ENCODE measurements at regions not wholly inside any gene's neighbourhood (a gene's known extent, or its start where the extent isn't known, plus 50 kb on each side); places are given as distances from the start of the nearest gene placed in this dataset.

GRCh38 chr3:193008654-193009053 is 91.0 kb upstream of the MB21D2 start:
- no peaks in the 10 kb centered on the region for H3K79me2 ChIP-seq (ENCODE audit: low read depth)
- no peak overlapping the region for H3K27ac ChIP-seq
- H3K36me3 Mint-ChIP-seq, result no peaks in the 10 kb centered on the region
- no peaks in the 10 kb centered on the region for H4K20me1 ChIP-seq (ENCODE audit: low read depth)
- no peaks in the 10 kb centered on the region for H3K4me1 ChIP-seq
- DNase-seq (ENCODE audit: low spot score), result no peak
- no peaks in the 10 kb centered on the region for H3K27me3 ChIP-seq
- no peak overlapping the region for H3K9ac ChIP-seq
- H3K4me3 Mint-ChIP-seq, result no peak overlapping the region
- H3K9me3 Mint-ChIP-seq, result peaks cover 12% of the 10 kb centered on the region
- H3F3A ChIP-seq (ENCODE audit: low read depth), result no peaks in the 10 kb centered on the region
- no peak overlapping the region for H3K4me3 ChIP-seq
- no peak overlapping the region for H2AFZ ChIP-seq (replicated peaks)
- no peaks in the 10 kb centered on the region for H3K4me1 Mint-ChIP-seq
- H3K36me3 ChIP-seq, result no peaks in the 10 kb centered on the region
- TF ChIP-seq EZH2phosphoT487 (IDR thresholded peaks at IDR 0.05) (no peak), EZH2 (IDR thresholded peaks at IDR 0.05) (no peak)
- TF ChIP-seq, protein P1, sequence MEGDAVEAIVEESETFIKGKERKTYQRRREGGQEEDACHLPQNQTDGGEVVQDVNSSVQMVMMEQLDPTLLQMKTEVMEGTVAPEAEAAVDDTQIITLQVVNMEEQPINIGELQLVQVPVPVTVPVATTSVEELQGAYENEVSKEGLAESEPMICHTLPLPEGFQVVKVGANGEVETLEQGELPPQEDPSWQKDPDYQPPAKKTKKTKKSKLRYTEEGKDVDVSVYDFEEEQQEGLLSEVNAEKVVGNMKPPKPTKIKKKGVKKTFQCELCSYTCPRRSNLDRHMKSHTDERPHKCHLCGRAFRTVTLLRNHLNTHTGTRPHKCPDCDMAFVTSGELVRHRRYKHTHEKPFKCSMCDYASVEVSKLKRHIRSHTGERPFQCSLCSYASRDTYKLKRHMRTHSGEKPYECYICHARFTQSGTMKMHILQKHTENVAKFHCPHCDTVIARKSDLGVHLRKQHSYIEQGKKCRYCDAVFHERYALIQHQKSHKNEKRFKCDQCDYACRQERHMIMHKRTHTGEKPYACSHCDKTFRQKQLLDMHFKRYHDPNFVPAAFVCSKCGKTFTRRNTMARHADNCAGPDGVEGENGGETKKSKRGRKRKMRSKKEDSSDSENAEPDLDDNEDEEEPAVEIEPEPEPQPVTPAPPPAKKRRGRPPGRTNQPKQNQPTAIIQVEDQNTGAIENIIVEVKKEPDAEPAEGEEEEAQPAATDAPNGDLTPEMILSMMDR (IDR thresholded peaks at IDR 0.05), result no peak
- no peak overlapping the region for H3K27ac Mint-ChIP-seq
- H3K9me3 ChIP-seq (ENCODE audit: low read depth), result peaks cover 9% of the 10 kb centered on the region
- H3K27me3 Mint-ChIP-seq (ENCODE audit: insufficient read depth, low read depth), result peaks cover 2% of the 10 kb centered on the region
- no peak overlapping the region for H3K4me2 ChIP-seq

GRCh38 chr3:193010191-193010590 is 92.5 kb upstream of the MB21D2 start:
- TF ChIP-seq EZH2 (IDR thresholded peaks at IDR 0.05) (no peak), EZH2phosphoT487 (IDR thresholded peaks at IDR 0.05) (no peak)
- TF ChIP-seq, protein P1 (IDR thresholded peaks at IDR 0.05), result no peak
- H3K27ac ChIP-seq, result no peak overlapping the region
- no peak overlapping the region for H3K27ac Mint-ChIP-seq
- no peak overlapping the region for H3K4me3 Mint-ChIP-seq
- H3K4me1 ChIP-seq, result no peaks in the 10 kb centered on the region
- peaks cover 2% of the 10 kb centered on the region for H3K27me3 Mint-ChIP-seq (ENCODE audit: insufficient read depth, low read depth)
- H3K4me1 Mint-ChIP-seq, result no peaks in the 10 kb centered on the region
- no peaks in the 10 kb centered on the region for H3K27me3 ChIP-seq
- no peak overlapping the region for H3K9ac ChIP-seq
- H3K36me3 ChIP-seq, result no peaks in the 10 kb centered on the region
- H4K20me1 ChIP-seq (ENCODE audit: low read depth), result no peaks in the 10 kb centered on the region
- no peaks in the 10 kb centered on the region for H3K36me3 Mint-ChIP-seq
- H3K4me2 ChIP-seq, result no peak overlapping the region
- no peak overlapping the region for H2AFZ ChIP-seq (replicated peaks)
- H3K79me2 ChIP-seq (ENCODE audit: low read depth), result no peaks in the 10 kb centered on the region
- peaks cover 9% of the 10 kb centered on the region for H3K9me3 ChIP-seq (ENCODE audit: low read depth)
- H3K9me3 Mint-ChIP-seq, result peaks cover 12% of the 10 kb centered on the region
- no peaks in the 10 kb centered on the region for H3F3A ChIP-seq (ENCODE audit: low read depth)
- no peak for DNase-seq (ENCODE audit: low spot score)
- no peak overlapping the region for H3K4me3 ChIP-seq

GRCh38 chr3:193011958-193012357 is 94.3 kb upstream of the MB21D2 start:
- no peak overlapping the region for H3K4me3 Mint-ChIP-seq
- DNase-seq (ENCODE audit: low spot score), result no peak
- peaks cover 10% of the 10 kb centered on the region for H3K4me1 Mint-ChIP-seq
- no peak overlapping the region for H3K27ac Mint-ChIP-seq
- Histone ChIP-seq H3K4me1 (peaks cover 6% of the 10 kb centered on the region), H3K36me3 (no peaks in the 10 kb centered on the region), H3K27me3 (no peaks in the 10 kb centered on the region), H3F3A (ENCODE audit: low read depth) (peaks cover 9% of the 10 kb centered on the region), H3K27ac (no peak overlapping the region), H3K4me2 (no peak overlapping the region), H3K79me2 (ENCODE audit: low read depth) (no peaks in the 10 kb centered on the region), H3K9me3 (ENCODE audit: low read depth) (peaks cover 9% of the 10 kb centered on the region), H3K9ac (no peak overlapping the region), H4K20me1 (ENCODE audit: low read depth) (no peaks in the 10 kb centered on the region), H2AFZ (replicated peaks) (no peak overlapping the region), H3K4me3 (no peak overlapping the region)
- peaks cover 12% of the 10 kb centered on the region for H3K9me3 Mint-ChIP-seq
- TF ChIP-seq EZH2phosphoT487 (IDR thresholded peaks at IDR 0.05), result no peak
- TF ChIP-seq, protein P1 (IDR thresholded peaks at IDR 0.05), result no peak
- TF ChIP-seq EZH2 (IDR thresholded peaks at IDR 0.05), result no peak
- H3K27me3 Mint-ChIP-seq (ENCODE audit: insufficient read depth, low read depth), result peaks cover 5% of the 10 kb centered on the region
- H3K36me3 Mint-ChIP-seq, result no peaks in the 10 kb centered on the region

All from neural progenitor cell (in vitro differentiated cells).